Upper lobe of right lung (tissue), 1 donor: ENCODE measurements at regions not wholly inside any gene's neighbourhood (a gene's known extent, or its start where the extent isn't known, plus 50 kb on each side); places are given as distances from the start of the nearest gene placed in this dataset.
A peak's percentile ranks its signal among the peaks of the same experiment; 100 is the strongest.

ENCODE experiments used
- ATAC-seq: fragments of 200-7000 bp; cut with Tn5 transposase; one replicate; pipeline ENCODE4 v1.9.1; 2020; ENCODE audit warnings: mild to moderate bottlenecking, moderate library complexity
- DNase-seq: peaks from one replicate; pipeline ENCODE4 v3.0.0-alpha.2; 2020
- H3K27ac ChIP-seq: fragments of 200-600 bp; one replicate; pipeline ENCODE4 v1.8.0; 2022
- H3K27me3 ChIP-seq: fragments of 200-600 bp; one replicate; pipeline ENCODE4 v1.8.0; 2022; ENCODE audit warnings: mild to moderate bottlenecking
- H3K36me3 ChIP-seq: fragments of 200-600 bp; one replicate; pipeline ENCODE4 v1.8.0; 2022
- H3K4me1 ChIP-seq: fragments of 200-600 bp; one replicate; pipeline ENCODE4 v1.8.0; 2022
- H3K4me3 ChIP-seq: fragments of 200-600 bp; one replicate; pipeline ENCODE4 v1.8.0; 2022; ENCODE audit warnings: mild to moderate bottlenecking
- H3K9me3 ChIP-seq: fragments of 200-600 bp; one replicate; pipeline ENCODE4 v1.8.0; 2022
- intact Hi-C: fragments of 100-400 bp; cut with DNase I; formaldehyde crosslinking; loops from one replicate; pipeline ENCODE4 v1.11.0; 2022
- TF ChIP-seq, protein P1 (sequence below): fragments of 200-600 bp; IDR thresholded peaks from one replicate; pipeline ENCODE4 v1.8.0; 2022; ENCODE audit warnings: antibody characterized with exemption
- donor health status: DM: no; HTN: yes; CAD: no; lungs with severe emphysema.

GRCh38 chr13:108020027-108020426 lies 195.3 kb downstream of the LIG4 start:
- no peaks in the 10 kb centered on the region for H3K4me1 ChIP-seq
- H3K27me3 ChIP-seq, result no peaks in the 10 kb centered on the region
- intact Hi-C loops, result no loop called here
- TF ChIP-seq, protein P1, sequence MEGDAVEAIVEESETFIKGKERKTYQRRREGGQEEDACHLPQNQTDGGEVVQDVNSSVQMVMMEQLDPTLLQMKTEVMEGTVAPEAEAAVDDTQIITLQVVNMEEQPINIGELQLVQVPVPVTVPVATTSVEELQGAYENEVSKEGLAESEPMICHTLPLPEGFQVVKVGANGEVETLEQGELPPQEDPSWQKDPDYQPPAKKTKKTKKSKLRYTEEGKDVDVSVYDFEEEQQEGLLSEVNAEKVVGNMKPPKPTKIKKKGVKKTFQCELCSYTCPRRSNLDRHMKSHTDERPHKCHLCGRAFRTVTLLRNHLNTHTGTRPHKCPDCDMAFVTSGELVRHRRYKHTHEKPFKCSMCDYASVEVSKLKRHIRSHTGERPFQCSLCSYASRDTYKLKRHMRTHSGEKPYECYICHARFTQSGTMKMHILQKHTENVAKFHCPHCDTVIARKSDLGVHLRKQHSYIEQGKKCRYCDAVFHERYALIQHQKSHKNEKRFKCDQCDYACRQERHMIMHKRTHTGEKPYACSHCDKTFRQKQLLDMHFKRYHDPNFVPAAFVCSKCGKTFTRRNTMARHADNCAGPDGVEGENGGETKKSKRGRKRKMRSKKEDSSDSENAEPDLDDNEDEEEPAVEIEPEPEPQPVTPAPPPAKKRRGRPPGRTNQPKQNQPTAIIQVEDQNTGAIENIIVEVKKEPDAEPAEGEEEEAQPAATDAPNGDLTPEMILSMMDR, result no peak
- H3K36me3 ChIP-seq, result no peaks in the 10 kb centered on the region
- no peaks in the 10 kb centered on the region for H3K9me3 ChIP-seq
- no peak overlapping the region for H3K4me3 ChIP-seq
- DNase-seq, result no peak
- peak; percentile 49 for ATAC-seq
- H3K27ac ChIP-seq, result no peak overlapping the region

DNA sequence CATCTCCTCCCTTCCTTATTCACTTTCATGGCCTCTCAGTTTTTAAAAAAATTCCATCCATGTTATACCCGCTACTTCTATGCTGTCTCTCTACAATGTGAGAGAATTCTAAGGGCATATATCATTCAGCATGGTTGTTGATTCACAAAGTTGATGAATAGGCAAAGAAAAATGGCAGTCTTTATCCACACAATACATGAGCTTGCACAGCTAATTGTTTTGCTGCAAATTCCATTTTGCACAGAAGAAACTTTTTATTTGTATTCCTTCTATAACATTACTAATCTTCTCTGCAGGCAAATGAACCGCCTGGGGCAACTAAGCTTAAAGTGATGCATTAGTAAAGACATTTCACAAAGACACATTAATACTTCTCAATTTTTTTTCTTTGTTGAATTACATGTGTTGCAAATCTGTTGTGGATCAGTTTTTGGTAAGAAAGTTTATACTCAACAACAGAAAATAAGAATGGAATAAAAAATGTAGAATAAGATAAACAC lies 196.9 kb downstream of the LIG4 start:
- H3K27me3 ChIP-seq, result no peaks in the 10 kb centered on the region
- intact Hi-C loops, result no loop called here
- ATAC-seq (no peak), DNase-seq (no peak)
- H3K36me3 ChIP-seq, result no peaks in the 10 kb centered on the region
- H3K9me3 ChIP-seq, result no peaks in the 10 kb centered on the region
- no peaks in the 10 kb centered on the region for H3K4me1 ChIP-seq
- no peak overlapping the region for H3K27ac ChIP-seq
- no peak overlapping the region for H3K4me3 ChIP-seq
- TF ChIP-seq, protein P1, result no peak

DNA sequence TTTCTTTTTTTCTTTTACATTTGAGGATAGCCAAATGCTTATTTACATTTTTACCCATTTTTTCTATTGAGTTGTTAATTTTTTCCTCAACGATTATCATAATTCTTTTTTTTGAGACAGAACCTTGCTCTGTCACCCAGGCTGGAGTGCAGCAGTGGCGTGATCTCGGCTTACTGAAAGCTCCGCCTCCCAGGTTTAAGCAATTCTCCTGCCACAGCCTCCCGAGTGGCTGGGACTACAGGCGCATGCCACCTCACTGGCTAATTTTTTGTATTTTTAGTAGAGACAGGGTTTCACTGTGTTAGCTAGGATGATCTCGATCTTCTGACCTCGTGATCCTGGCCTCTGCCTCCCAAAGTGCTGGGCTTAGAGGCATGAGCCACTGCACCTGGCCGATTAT lies 208.7 kb downstream of the LIG4 start:
- DNase-seq, result no peak
- no peaks in the 10 kb centered on the region for H3K9me3 ChIP-seq
- TF ChIP-seq, protein P1, result no peak
- H3K36me3 ChIP-seq, result no peaks in the 10 kb centered on the region
- H3K4me1 ChIP-seq, result no peaks in the 10 kb centered on the region
- no peak overlapping the region for H3K27ac ChIP-seq
- intact Hi-C loops, result no loop called here
- no peaks in the 10 kb centered on the region for H3K27me3 ChIP-seq
- ATAC-seq, result no peak
- H3K4me3 ChIP-seq, result no peak overlapping the region

DNA sequence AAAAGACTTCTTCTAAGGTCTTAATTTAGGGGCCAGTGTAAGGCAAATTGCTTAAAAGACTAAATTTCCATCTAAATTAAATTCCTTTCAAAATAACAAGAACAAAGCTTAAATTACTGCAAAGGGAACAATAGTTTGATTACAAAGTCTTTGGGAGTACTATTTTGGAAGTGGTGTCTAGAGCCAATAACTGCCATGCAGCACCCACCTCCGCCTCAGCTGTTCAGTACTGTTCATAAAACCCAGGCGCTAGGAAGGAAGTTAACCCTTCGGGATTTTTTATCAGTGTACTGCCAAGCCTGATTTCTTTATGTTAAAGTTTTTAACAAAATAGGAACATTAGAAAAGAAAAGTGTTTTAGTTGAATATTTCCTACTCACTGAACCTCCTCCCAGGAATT lies 210.1 kb downstream of the LIG4 start:
- intact Hi-C loops, result no loop called here
- TF ChIP-seq, protein P1, result no peak

GRCh38 chr13:108003626-108004025 lies 211.7 kb downstream of the LIG4 start:
- ATAC-seq, result peak; percentile 51

More for the DNA sequence above, 210.1 kb downstream of the LIG4 start:
- Histone ChIP-seq H3K27me3 (no peaks in the 10 kb centered on the region), H3K36me3 (no peaks in the 10 kb centered on the region), H3K9me3 (no peaks in the 10 kb centered on the region), H3K27ac (no peak overlapping the region), H3K4me1 (no peaks in the 10 kb centered on the region), H3K4me3 (no peak overlapping the region)
- DNase-seq, result no peak
- no peak for ATAC-seq

More at GRCh38 chr13:108003626-108004025, 211.7 kb downstream of the LIG4 start:
- Histone ChIP-seq H3K36me3 (no peaks in the 10 kb centered on the region), H3K9me3 (no peaks in the 10 kb centered on the region), H3K4me1 (no peaks in the 10 kb centered on the region), H3K27me3 (no peaks in the 10 kb centered on the region), H3K4me3 (no peak overlapping the region), H3K27ac (no peak overlapping the region)
- DNase-seq, result no peak
- intact Hi-C loops, result no loop called here
- TF ChIP-seq, protein P1, result no peak
